ENCODE measurements at regions not wholly inside any gene's neighbourhood (a gene's known extent, or its start where the extent isn't known, plus 50 kb on each side); places are given as distances from the start of the nearest gene placed in this dataset.

DNA sequence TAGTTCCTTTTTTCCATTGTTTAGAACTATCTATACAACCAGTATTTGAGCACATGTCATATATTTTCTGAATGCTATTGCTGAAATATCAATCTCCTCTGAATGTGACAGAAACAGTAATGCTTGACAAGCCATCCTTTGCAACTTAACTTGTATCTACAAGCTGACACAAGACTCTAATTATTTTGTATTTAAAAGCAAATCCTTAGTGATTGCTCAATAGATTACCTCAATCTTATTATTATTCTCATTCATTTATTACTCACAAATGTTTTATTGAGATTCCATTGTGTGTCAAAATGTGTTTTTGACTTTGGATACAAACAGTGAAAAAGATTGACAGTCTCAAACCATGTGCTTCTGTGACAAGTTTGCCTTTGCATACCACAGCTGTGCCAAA, 787.8 kb upstream of the PRR20A start (continued):
- TF ChIP-seq CBX8 (IDR thresholded peaks at IDR 0.05; ENCODE audit: borderline replicate concordance, low read depth, low read length) = no peak
- no peak for TF ChIP-seq JUN (IDR thresholded peaks at IDR 0.05; ENCODE audit: low read depth, low read length)
- no peak for TF ChIP-seq RAD21 (IDR thresholded peaks at IDR 0.05 in 1 of 2, conservative IDR thresholded peaks at IDR 0.05 in 1 of 2; ENCODE audit: low read depth in 2 of 2, low read length in 2 of 2)
- no peak for TF ChIP-seq RFX5 (IDR thresholded peaks at IDR 0.05; ENCODE audit: borderline replicate concordance, low read depth, low read length)
- TF ChIP-seq MAFK (IDR thresholded peaks at IDR 0.05; ENCODE audit: low read depth, low read length) = no peak
- no peak for TF ChIP-seq SRF (IDR thresholded peaks at IDR 0.05; ENCODE audit: low read depth, low read length)
- TF ChIP-seq SP4 (IDR thresholded peaks at IDR 0.05; ENCODE audit: low read length) = no peak
- TF ChIP-seq CEBPB (IDR thresholded peaks at IDR 0.05; ENCODE audit: low read depth, low read length) = no peak

All from H1 (cell line).